ENCODE measurements at regions not wholly inside any gene's neighbourhood (a gene's known extent, or its start where the extent isn't known, plus 50 kb on each side); places are given as distances from the start of the nearest gene placed in this dataset.
A peak's percentile ranks its signal among the peaks of the same experiment; 100 is the strongest.

DNA sequence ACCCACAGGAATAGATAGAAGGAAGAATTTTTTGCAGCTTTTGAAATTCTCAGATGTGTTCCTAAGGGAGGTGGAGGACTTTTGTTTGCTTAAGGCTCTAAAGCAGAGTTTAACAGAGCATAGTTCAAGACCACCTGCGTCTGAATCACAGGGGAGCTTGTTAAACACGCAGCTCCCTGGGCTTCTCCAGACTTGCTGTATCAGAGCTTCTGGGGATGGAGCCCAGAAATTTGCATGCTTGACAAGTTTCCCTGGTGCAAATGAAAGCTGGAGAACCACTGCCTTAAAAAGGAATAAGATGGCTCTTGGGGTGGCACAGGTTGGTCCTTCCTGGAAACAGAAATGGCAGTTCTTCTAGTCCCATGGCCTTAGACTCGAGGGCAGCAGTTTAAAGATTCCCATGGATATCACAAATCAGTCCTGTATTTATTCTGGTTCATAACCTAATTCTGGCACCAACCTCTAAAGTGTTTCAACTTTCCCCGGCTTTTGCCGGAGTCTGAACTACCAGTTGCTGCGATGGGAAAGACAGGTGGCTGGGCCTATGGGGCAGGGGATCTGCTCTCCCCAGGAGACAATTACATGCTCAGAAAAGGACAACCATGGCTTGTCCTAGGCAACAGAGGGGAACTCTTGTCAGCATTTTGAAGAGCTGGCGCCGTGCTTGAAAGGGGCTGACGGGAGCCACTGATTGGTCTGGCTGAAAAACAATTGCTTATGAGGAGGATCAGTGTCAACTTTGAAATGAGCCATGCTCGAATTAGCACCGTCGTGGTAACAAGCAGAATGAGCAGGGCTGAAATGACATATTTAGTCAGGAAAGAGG, 599.6 kb downstream of the CCDC171 start:
- Mint-ChIP-seq H3K4me1 (ENCODE audit: low read depth, unreplicated experiment) (peaks cover 12% of the 10 kb centered on the region), H3K27ac (ENCODE audit: unreplicated experiment) (no peak overlapping the region), H3K9me3 (ENCODE audit: low read depth, unreplicated experiment) (no peaks in the 10 kb centered on the region), H3K36me3 (ENCODE audit: insufficient read depth, unreplicated experiment) (no peaks in the 10 kb centered on the region), H3K27me3 (ENCODE audit: unreplicated experiment) (no peaks in the 10 kb centered on the region), H3K4me3 (ENCODE audit: low read depth, unreplicated experiment) (no peak overlapping the region)
- TF ChIP-seq, protein P1, sequence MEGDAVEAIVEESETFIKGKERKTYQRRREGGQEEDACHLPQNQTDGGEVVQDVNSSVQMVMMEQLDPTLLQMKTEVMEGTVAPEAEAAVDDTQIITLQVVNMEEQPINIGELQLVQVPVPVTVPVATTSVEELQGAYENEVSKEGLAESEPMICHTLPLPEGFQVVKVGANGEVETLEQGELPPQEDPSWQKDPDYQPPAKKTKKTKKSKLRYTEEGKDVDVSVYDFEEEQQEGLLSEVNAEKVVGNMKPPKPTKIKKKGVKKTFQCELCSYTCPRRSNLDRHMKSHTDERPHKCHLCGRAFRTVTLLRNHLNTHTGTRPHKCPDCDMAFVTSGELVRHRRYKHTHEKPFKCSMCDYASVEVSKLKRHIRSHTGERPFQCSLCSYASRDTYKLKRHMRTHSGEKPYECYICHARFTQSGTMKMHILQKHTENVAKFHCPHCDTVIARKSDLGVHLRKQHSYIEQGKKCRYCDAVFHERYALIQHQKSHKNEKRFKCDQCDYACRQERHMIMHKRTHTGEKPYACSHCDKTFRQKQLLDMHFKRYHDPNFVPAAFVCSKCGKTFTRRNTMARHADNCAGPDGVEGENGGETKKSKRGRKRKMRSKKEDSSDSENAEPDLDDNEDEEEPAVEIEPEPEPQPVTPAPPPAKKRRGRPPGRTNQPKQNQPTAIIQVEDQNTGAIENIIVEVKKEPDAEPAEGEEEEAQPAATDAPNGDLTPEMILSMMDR (IDR thresholded peaks at IDR 0.05; ENCODE audit: unreplicated experiment) = no peak
- DNase-seq = no peak
- CTCF ChIA-PET = no interaction called here
- no TSS peak for BruUV-seq (replicated peaks)
- intact Hi-C loops (cut with micrococcal nuclease; ENCODE audit: unreplicated experiment) = no loop called here

DNA sequence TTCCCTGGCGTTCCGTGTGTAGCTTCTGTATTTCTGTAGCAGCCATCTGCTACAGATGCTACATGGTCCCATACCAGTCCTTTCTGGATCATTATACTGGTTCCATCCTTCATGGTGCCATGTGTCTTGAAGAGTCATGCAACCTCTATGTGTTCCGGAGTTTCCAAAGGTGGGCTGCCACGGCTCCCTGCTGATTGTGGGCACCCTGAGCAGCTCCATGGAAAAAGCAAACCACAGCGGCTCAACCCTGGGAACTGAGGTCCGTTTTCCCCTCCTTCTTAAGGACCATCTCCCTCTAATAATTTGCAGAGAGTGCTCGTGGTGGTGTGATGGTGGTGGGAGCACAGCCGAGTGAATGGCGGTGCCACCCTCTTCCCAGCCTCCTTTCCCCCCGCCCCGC, 600.4 kb downstream of the CCDC171 start:
- Mint-ChIP-seq H3K27me3 (ENCODE audit: unreplicated experiment) (no peaks in the 10 kb centered on the region), H3K4me3 (ENCODE audit: low read depth, unreplicated experiment) (no peak overlapping the region), H3K4me1 (ENCODE audit: low read depth, unreplicated experiment) (peaks cover 12% of the 10 kb centered on the region), H3K9me3 (ENCODE audit: low read depth, unreplicated experiment) (no peaks in the 10 kb centered on the region), H3K36me3 (ENCODE audit: insufficient read depth, unreplicated experiment) (no peaks in the 10 kb centered on the region), H3K27ac (ENCODE audit: unreplicated experiment) (no peak overlapping the region)
- DNase-seq = no peak
- BruUV-seq (replicated peaks) = no TSS peak
- intact Hi-C loops (cut with micrococcal nuclease; ENCODE audit: unreplicated experiment) = no loop called here
- CTCF ChIA-PET = no interaction called here
- TF ChIP-seq, protein P1 (IDR thresholded peaks at IDR 0.05; ENCODE audit: unreplicated experiment) = no peak

DNA sequence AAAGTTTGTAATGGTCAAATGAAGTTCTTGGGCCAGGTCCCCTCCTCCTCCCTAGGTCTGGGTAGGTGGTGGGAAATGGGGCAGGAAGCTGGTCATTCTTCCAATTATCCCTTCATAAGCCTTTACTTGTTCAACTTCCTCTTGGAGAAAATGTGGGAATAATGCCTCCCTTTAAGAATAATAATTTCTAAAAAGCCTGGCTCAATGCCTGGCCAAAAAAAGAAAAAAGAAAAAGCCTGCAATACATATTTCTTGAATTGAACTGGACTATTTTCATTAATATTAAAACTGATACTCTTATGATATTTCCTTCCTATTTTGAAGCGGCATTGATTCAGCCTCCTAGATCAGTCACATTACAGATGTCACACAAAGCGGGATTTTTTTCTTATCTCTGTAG, 600.9 kb downstream of the CCDC171 start:
- peaks cover 12% of the 10 kb centered on the region for H3K4me1 Mint-ChIP-seq (ENCODE audit: low read depth, unreplicated experiment)
- TF ChIP-seq, protein P1 (IDR thresholded peaks at IDR 0.05; ENCODE audit: unreplicated experiment) = no peak

DNA sequence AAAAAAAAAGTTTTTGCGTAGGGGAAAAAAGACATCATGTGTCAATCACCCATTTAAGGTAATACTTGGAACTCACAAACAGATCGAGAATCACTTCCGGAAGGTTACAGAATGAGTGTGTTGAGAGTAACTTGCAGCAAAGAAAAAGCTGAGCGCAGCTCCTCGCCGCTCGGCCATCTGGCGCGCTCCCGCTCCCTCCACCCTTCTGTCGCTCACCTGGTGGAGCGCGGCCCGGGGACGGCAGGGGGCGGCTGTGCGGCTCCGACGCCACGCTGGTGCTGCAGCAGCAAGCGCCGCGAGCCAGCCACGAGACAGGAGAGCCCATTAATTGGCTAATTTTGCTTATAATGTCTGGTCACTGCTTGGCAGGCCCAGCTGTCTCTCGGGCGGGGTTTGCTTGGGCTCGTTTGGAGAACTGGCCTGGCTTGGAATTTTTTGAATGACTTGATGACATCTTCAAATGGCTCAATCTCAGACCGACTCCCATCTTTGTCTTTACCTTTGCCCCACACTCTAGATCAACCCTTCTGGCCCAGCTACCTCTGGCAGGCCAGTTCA, 601.8 kb downstream of the CCDC171 start:
- Mint-ChIP-seq H3K4me3 (ENCODE audit: low read depth, unreplicated experiment) (peak overlapping the region; percentile 49), H3K36me3 (ENCODE audit: insufficient read depth, unreplicated experiment) (no peaks in the 10 kb centered on the region), H3K27me3 (ENCODE audit: unreplicated experiment) (no peaks in the 10 kb centered on the region), H3K27ac (ENCODE audit: unreplicated experiment) (peak overlapping the region; percentile 63), H3K9me3 (ENCODE audit: low read depth, unreplicated experiment) (no peaks in the 10 kb centered on the region), H3K4me1 (ENCODE audit: low read depth, unreplicated experiment) (peaks cover 12% of the 10 kb centered on the region)
- peak; percentile 75 for DNase-seq
- CTCF ChIA-PET = interaction anchor here (0.6 to 1.0 kb wide), 4 partner anchors 21 to 356 kb away, joined by 3 to 4 read pairs (median 4); no protein-coding TSS in a partner anchor
- intact Hi-C loops (cut with micrococcal nuclease; ENCODE audit: unreplicated experiment) = no loop called here
- TF ChIP-seq, protein P1 (IDR thresholded peaks at IDR 0.05; ENCODE audit: unreplicated experiment) = peak; percentile 26
- BruUV-seq (replicated peaks) = no TSS peak

More for the DNA sequence above, 600.9 kb downstream of the CCDC171 start:
- intact Hi-C loops (cut with micrococcal nuclease; ENCODE audit: unreplicated experiment) = no loop called here
- H3K4me3 Mint-ChIP-seq (ENCODE audit: low read depth, unreplicated experiment) = no peak overlapping the region
- H3K27me3 Mint-ChIP-seq (ENCODE audit: unreplicated experiment) = no peaks in the 10 kb centered on the region
- CTCF ChIA-PET = interaction anchor here (0.7 kb wide), 2 partner anchors 269 to 289 kb away, joined by 4 read pairs; no protein-coding TSS in a partner anchor
- no peaks in the 10 kb centered on the region for H3K9me3 Mint-ChIP-seq (ENCODE audit: low read depth, unreplicated experiment)
- no peak overlapping the region for H3K27ac Mint-ChIP-seq (ENCODE audit: unreplicated experiment)
- BruUV-seq (replicated peaks) = no TSS peak
- DNase-seq = no peak
- no peaks in the 10 kb centered on the region for H3K36me3 Mint-ChIP-seq (ENCODE audit: insufficient read depth, unreplicated experiment)
